OCI-LY1 (cell line): ENCODE measurements at regions not wholly inside any gene's neighbourhood (a gene's known extent, or its start where the extent isn't known, plus 50 kb on each side); places are given as distances from the start of the nearest gene placed in this dataset.

Experiments used
- H2AFZ ChIP-seq: fragments of 200-600 bp; sonication (generic), shearing (Covaris generic); 2 replicates; pipeline ENCODE4 v1.6.0; 2014; ENCODE audit warnings: antibody characterized with exemption, mild to moderate bottlenecking, low read length
- H3F3A ChIP-seq: fragments of 200-600 bp; sonication (generic), shearing (Covaris generic); 2 replicates; pipeline ENCODE4 v1.6.0; 2014; ENCODE audit warnings: mild to moderate bottlenecking, antibody characterized with exemption, low read length, moderate library complexity; ENCODE audit not compliant: insufficient read depth
- H3K27ac ChIP-seq: fragments of 200-600 bp; sonication (generic); 2 replicates; pipeline ENCODE4 v1.5.1; 2014; ENCODE audit warnings: low read length, mixed run types, mild to moderate bottlenecking, low read depth; ENCODE audit not compliant: poor library complexity, severe bottlenecking
- H3K27me3 ChIP-seq: fragments of 200-600 bp; sonication (generic); 2 replicates; pipeline ENCODE4 v1.6.0; 2014; ENCODE audit warnings: antibody characterized with exemption, mild to moderate bottlenecking, low read length, moderate library complexity; ENCODE audit not compliant: insufficient read depth
- H3K36me3 ChIP-seq: fragments of 200-600 bp; sonication (generic); 2 replicates; pipeline ENCODE4 v1.6.1; 2014; ENCODE audit warnings: mild to moderate bottlenecking, antibody characterized with exemption, low read length, moderate library complexity, mixed read lengths; ENCODE audit not compliant: insufficient read depth
- H3K4me1 ChIP-seq: fragments of 200-600 bp; sonication (generic); 2 replicates; pipeline ENCODE4 v1.5.1; 2014; ENCODE audit warnings: mild to moderate bottlenecking, low read length, moderate library complexity; ENCODE audit not compliant: insufficient read depth, severe bottlenecking
- H3K4me2 ChIP-seq: fragments of 200-600 bp; sonication (generic), shearing (Covaris generic); 2 replicates; pipeline ENCODE4 v1.6.1; 2014; ENCODE audit warnings: low read length
- H3K4me3 ChIP-seq: fragments of 200-600 bp; sonication (generic); 2 replicates; pipeline ENCODE4 v1.5.1; 2014; ENCODE audit warnings: low read length, low read depth, mild to moderate bottlenecking, mixed read lengths; ENCODE audit not compliant: poor library complexity, severe bottlenecking
- H3K79me2 ChIP-seq: fragments of 200-600 bp; shearing (Covaris generic); 2 replicates; pipeline ENCODE4 v1.6.1; 2016; ENCODE audit warnings: mixed run types, low read length, mixed read lengths; ENCODE audit not compliant: insufficient read depth
- H3K9ac ChIP-seq: fragments of 200-600 bp; sonication (generic), shearing (Covaris generic); 2 replicates; pipeline ENCODE4 v1.6.1; 2014; ENCODE audit warnings: mild to moderate bottlenecking, low read length, mixed read lengths
- H3K9me2 ChIP-seq: fragments of 200-600 bp; sonication (generic), shearing (Covaris generic); 2 replicates; pipeline ENCODE4 v1.6.1; 2014; ENCODE audit warnings: low read depth, mild to moderate bottlenecking, low read length, mixed read lengths
- H3K9me3 ChIP-seq: fragments of 200-600 bp; shearing (Covaris generic); 2 replicates; pipeline ENCODE4 v1.6.1; 2014; ENCODE audit warnings: low read length, mixed read lengths
- H4K20me1 ChIP-seq: fragments of 200-600 bp; sonication (generic), shearing (Covaris generic); 2 replicates; pipeline ENCODE4 v1.6.0; 2016; ENCODE audit warnings: mild to moderate bottlenecking, low read length; ENCODE audit not compliant: insufficient read depth
- CTCF ChIP-seq: fragments of 200-600 bp; sonication (generic), shearing (Covaris generic); IDR thresholded peaks from 2 replicates; pipeline ENCODE4 v1.5.1; 2017; ENCODE audit warnings: mild to moderate bottlenecking, antibody characterized with exemption, low read length, moderate library complexity, mixed read lengths
- EZH2 ChIP-seq: fragments of 200-600 bp; sonication (generic), shearing (Covaris generic); IDR thresholded peaks from 2 replicates; pipeline ENCODE4 v1.8.0; 2017; ENCODE audit warnings: borderline replicate concordance, mixed run types, mild to moderate bottlenecking, antibody characterized with exemption, low read length, moderate library complexity, mixed read lengths

- no peaks in the 10 kb centered on the region for H4K20me1 ChIP-seq
- H3K9me2 ChIP-seq = no peaks in the 10 kb centered on the region
- no peaks in the 10 kb centered on the region for H3F3A ChIP-seq
- H3K4me3 ChIP-seq = no peak overlapping the region
- no peak overlapping the region for H3K4me2 ChIP-seq
- no peaks in the 10 kb centered on the region for H3K9me3 ChIP-seq
- H3K36me3 ChIP-seq = no peaks in the 10 kb centered on the region
- H3K9ac ChIP-seq = no peak overlapping the region
- H3K27ac ChIP-seq = no peak overlapping the region
- no peaks in the 10 kb centered on the region for H3K27me3 ChIP-seq
- no peak overlapping the region for H2AFZ ChIP-seq
- no peaks in the 10 kb centered on the region for H3K79me2 ChIP-seq
- H3K4me1 ChIP-seq = no peaks in the 10 kb centered on the region
- TF ChIP-seq CTCF = no peak
- TF ChIP-seq EZH2 = no peak
Measured at GRCh38 chr14:43476822-43477221, 1030.3 kb downstream of the FSCB start.

GRCh38 chr14:43475757-43476156 lies 1031.3 kb downstream of the FSCB start:
- no peaks in the 10 kb centered on the region for H4K20me1 ChIP-seq
- H3K9me3 ChIP-seq = no peaks in the 10 kb centered on the region
- H3K27ac ChIP-seq = no peak overlapping the region
- H3K79me2 ChIP-seq = no peaks in the 10 kb centered on the region
- H3K4me2 ChIP-seq = no peak overlapping the region
- H3K36me3 ChIP-seq = no peaks in the 10 kb centered on the region
- H2AFZ ChIP-seq = no peak overlapping the region
- H3K9ac ChIP-seq = no peak overlapping the region
- H3F3A ChIP-seq = no peaks in the 10 kb centered on the region
- H3K4me1 ChIP-seq = no peaks in the 10 kb centered on the region
- H3K27me3 ChIP-seq = no peaks in the 10 kb centered on the region
- TF ChIP-seq CTCF (no peak), EZH2 (no peak)
- no peak overlapping the region for H3K4me3 ChIP-seq
- no peaks in the 10 kb centered on the region for H3K9me2 ChIP-seq

- no peak overlapping the region for H3K27ac ChIP-seq
Measured at GRCh38 chr14:43471595-43471994, 1035.5 kb downstream of the FSCB start.

More at GRCh38 chr14:43471595-43471994, 1035.5 kb downstream of the FSCB start:
- Histone ChIP-seq H3K4me1 (no peaks in the 10 kb centered on the region), H4K20me1 (no peaks in the 10 kb centered on the region), H3K4me2 (no peak overlapping the region), H3F3A (no peaks in the 10 kb centered on the region), H3K9me3 (no peaks in the 10 kb centered on the region), H3K79me2 (no peaks in the 10 kb centered on the region), H3K4me3 (no peak overlapping the region), H3K9ac (no peak overlapping the region), H3K27me3 (no peaks in the 10 kb centered on the region), H2AFZ (no peak overlapping the region), H3K36me3 (no peaks in the 10 kb centered on the region), H3K9me2 (no peaks in the 10 kb centered on the region)
- TF ChIP-seq CTCF (no peak), EZH2 (no peak)
